DND-41 (cell line): ENCODE measurements at regions not wholly inside any gene's neighbourhood (a gene's known extent, or its start where the extent isn't known, plus 50 kb on each side); places are given as distances from the start of the nearest gene placed in this dataset.

Experiments
- EZH2 ChIP-seq: IDR thresholded peaks from 3 replicates; pipeline ENCODE4 v1.6.1; 2012; ENCODE audit warnings: borderline replicate concordance, low read depth, mild to moderate bottlenecking, moderate library complexity, low read length, inconsistent platforms; ENCODE audit not compliant: severe bottlenecking
- TF ChIP-seq, protein P1 (sequence below): IDR thresholded peaks from 2 replicates; pipeline ENCODE4 v1.5.1; 2012; ENCODE audit warnings: borderline replicate concordance, low read length, moderate library complexity, mild to moderate bottlenecking; ENCODE audit not compliant: poor library complexity, severe bottlenecking; ENCODE audit errors: extremely low read depth

DNA sequence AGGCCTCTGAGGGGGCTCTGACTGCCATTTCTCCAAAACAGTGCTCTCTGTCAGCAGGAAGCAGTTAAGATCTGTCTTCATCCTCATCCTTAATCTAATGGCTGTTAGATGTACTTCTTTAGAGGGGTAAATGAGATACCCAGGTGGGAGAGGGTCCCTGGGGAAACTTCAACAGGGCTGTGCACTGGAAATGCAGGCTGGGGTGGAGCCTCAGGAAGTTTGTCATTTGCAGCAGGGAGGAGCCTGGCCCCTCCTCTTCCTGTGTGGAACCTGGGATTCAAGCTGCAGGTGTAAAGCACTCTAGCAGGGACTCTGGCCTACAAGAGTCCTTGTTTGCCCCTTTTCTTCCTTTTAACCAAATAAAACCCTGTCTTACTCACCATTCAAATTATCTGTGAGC, 1173.6 kb downstream of the OTOL1 start:
- TF ChIP-seq EZH2 = no peak
- TF ChIP-seq, protein P1, sequence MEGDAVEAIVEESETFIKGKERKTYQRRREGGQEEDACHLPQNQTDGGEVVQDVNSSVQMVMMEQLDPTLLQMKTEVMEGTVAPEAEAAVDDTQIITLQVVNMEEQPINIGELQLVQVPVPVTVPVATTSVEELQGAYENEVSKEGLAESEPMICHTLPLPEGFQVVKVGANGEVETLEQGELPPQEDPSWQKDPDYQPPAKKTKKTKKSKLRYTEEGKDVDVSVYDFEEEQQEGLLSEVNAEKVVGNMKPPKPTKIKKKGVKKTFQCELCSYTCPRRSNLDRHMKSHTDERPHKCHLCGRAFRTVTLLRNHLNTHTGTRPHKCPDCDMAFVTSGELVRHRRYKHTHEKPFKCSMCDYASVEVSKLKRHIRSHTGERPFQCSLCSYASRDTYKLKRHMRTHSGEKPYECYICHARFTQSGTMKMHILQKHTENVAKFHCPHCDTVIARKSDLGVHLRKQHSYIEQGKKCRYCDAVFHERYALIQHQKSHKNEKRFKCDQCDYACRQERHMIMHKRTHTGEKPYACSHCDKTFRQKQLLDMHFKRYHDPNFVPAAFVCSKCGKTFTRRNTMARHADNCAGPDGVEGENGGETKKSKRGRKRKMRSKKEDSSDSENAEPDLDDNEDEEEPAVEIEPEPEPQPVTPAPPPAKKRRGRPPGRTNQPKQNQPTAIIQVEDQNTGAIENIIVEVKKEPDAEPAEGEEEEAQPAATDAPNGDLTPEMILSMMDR = no peak
